WTC11 (cell line): ENCODE measurements at regions not wholly inside any gene's neighbourhood (a gene's known extent, or its start where the extent isn't known, plus 50 kb on each side); places are given as distances from the start of the nearest gene placed in this dataset.

Source experiments
- ATAC-seq: fragments of 200-7000 bp; cut with Tn5 transposase; 2 replicates; pipeline ENCODE4 v1.10.0; 2021; ENCODE audit warnings: mild to moderate bottlenecking, moderate library complexity
- CTCF ChIA-PET: fragments of 300-600 bp; sonication (Branson Sonifier 250); formaldehyde crosslinking; loops from one replicate; lab custom pipeline; 2021; ENCODE audit warnings: antibody characterized with exemption; lab: Charles Lee
- POLR2A ChIA-PET: fragments of 350-600 bp; sonication (Branson Sonifier 250); formaldehyde crosslinking; loops from one replicate; lab custom pipeline; 2021; ENCODE audit warnings: antibody characterized with exemption; lab: Charles Lee
- DNase-seq: peaks from one replicate; pipeline ENCODE4 v3.0.0; 2021; ENCODE audit warnings: low spot score
- H3K27ac Mint-ChIP-seq: 2 replicates; pipeline ENCODE4 v1.8.0; 2021; ENCODE audit warnings: mixed read lengths
- H3K27me3 Mint-ChIP-seq: 2 replicates; pipeline ENCODE4 v1.8.0; 2021; ENCODE audit warnings: low read depth, mild to moderate bottlenecking, moderate library complexity, mixed read lengths
- H3K36me3 Mint-ChIP-seq: 2 replicates; pipeline ENCODE4 v1.8.0; 2021; ENCODE audit warnings: mixed read lengths
- H3K4me1 Mint-ChIP-seq: 2 replicates; pipeline ENCODE4 v1.8.0; 2022; ENCODE audit warnings: mixed read lengths
- H3K4me3 Mint-ChIP-seq: 2 replicates; pipeline ENCODE4 v1.8.0; 2021; ENCODE audit warnings: mild to moderate bottlenecking, moderate library complexity, mixed read lengths
- H3K9me3 Mint-ChIP-seq: 2 replicates; pipeline ENCODE4 v1.8.0; 2021; ENCODE audit warnings: mixed read lengths
- CBFB ChIP-seq: sonication (generic); formaldehyde crosslinking; IDR thresholded peaks from 2 replicates; pipeline ENCODE4 v1.8.1; 2022; ENCODE audit warnings: mild to moderate bottlenecking, low read depth, missing genetic modification reagents
- ELF4 ChIP-seq: sonication (generic); formaldehyde crosslinking; IDR thresholded peaks from 2 replicates; pipeline ENCODE4 v1.8.1; 2022; ENCODE audit warnings: low read depth, mild to moderate bottlenecking, moderate library complexity, missing genetic modification reagents
- ESRRA ChIP-seq: sonication (generic); formaldehyde crosslinking; IDR thresholded peaks from 2 replicates; pipeline ENCODE4 v1.8.1; 2022; ENCODE audit warnings: mild to moderate bottlenecking, missing genetic modification reagents, borderline replicate concordance
- FOXP1 ChIP-seq: sonication (generic); formaldehyde crosslinking; IDR thresholded peaks from 2 replicates; pipeline ENCODE4 v1.8.0; 2022; ENCODE audit warnings: missing genetic modification reagents, mild to moderate bottlenecking, moderate library complexity, borderline replicate concordance
- GABPB1 ChIP-seq: sonication (generic); formaldehyde crosslinking; IDR thresholded peaks from 2 replicates; pipeline ENCODE4 v1.8.1; 2023; ENCODE audit warnings: mild to moderate bottlenecking, missing genetic modification reagents
- GRHL2 ChIP-seq: fragments of 250-450 bp; sonication (Bioruptor Pico); IDR thresholded peaks from 2 replicates; pipeline ENCODE4 v1.8.0; 2022; ENCODE audit warnings: mild to moderate bottlenecking, moderate library complexity; ENCODE audit not compliant: insufficient replicate concordance, severe bottlenecking
- JAZF1 ChIP-seq: fragments of 250-450 bp; sonication (Bioruptor Pico); IDR thresholded peaks from 2 replicates; pipeline ENCODE4 v1.9.0; 2021; ENCODE audit warnings: moderate library complexity, mild to moderate bottlenecking, inconsistent platforms
- NFYB ChIP-seq: sonication (generic); formaldehyde crosslinking; conservative IDR thresholded peaks from 2 replicates; pipeline ENCODE4 v1.8.0; 2022; ENCODE audit warnings: low read depth, missing genetic modification reagents
- NR2C2 ChIP-seq: sonication (generic); formaldehyde crosslinking; IDR thresholded peaks from 2 replicates; pipeline ENCODE4 v1.8.0; 2022; ENCODE audit warnings: mild to moderate bottlenecking, missing genetic modification reagents
- ZNF121 ChIP-seq: sonication (generic); formaldehyde crosslinking; IDR thresholded peaks from 2 replicates; pipeline ENCODE4 v1.8.0; 2023; ENCODE audit warnings: missing genetic modification reagents
- ZNF138 ChIP-seq: sonication (generic); formaldehyde crosslinking; conservative IDR thresholded peaks from 2 replicates; pipeline ENCODE4 v1.8.1; 2022; ENCODE audit warnings: mild to moderate bottlenecking, moderate library complexity, missing genetic modification reagents
- ZNF232 ChIP-seq: sonication (generic); formaldehyde crosslinking; IDR thresholded peaks from 2 replicates; pipeline ENCODE4 v1.8.0; 2022; ENCODE audit warnings: mild to moderate bottlenecking, missing genetic modification reagents
- ZNF263 ChIP-seq: sonication (generic); formaldehyde crosslinking; IDR thresholded peaks from 2 replicates; pipeline ENCODE4 v1.8.1; 2022; ENCODE audit warnings: low read depth, mild to moderate bottlenecking, moderate library complexity, missing genetic modification reagents
- ZNF396 ChIP-seq: fragments of 250-450 bp; sonication (Bioruptor Pico); IDR thresholded peaks from 2 replicates; pipeline ENCODE4 v1.8.0; 2021; ENCODE audit warnings: mild to moderate bottlenecking, moderate library complexity, borderline replicate concordance
- ZNF416 ChIP-seq: fragments of 250-450 bp; sonication (Bioruptor Pico); IDR thresholded peaks from 2 replicates; pipeline ENCODE4 v1.9.0; 2021; ENCODE audit warnings: mild to moderate bottlenecking, inconsistent platforms
- ZNF532 ChIP-seq: fragments of 250-450 bp; sonication (Bioruptor Pico); IDR thresholded peaks from 2 replicates; pipeline ENCODE4 v1.9.0; 2021; ENCODE audit warnings: mild to moderate bottlenecking, borderline replicate concordance
- TF ChIP-seq, protein P1 (sequence below): fragments of 250-450 bp; sonication (Bioruptor Pico); IDR thresholded peaks from 2 replicates; pipeline ENCODE4 v1.9.0; 2021; ENCODE audit warnings: mild to moderate bottlenecking

- TF ChIP-seq ZNF532 (CRISPR knock-in tag) (no peak), ELF4 (CRISPR knock-in tag) (no peak), ZNF138 (CRISPR knock-in tag) (no peak), GRHL2 (CRISPR knock-in tag) (no peak)
- TF ChIP-seq, protein P1, sequence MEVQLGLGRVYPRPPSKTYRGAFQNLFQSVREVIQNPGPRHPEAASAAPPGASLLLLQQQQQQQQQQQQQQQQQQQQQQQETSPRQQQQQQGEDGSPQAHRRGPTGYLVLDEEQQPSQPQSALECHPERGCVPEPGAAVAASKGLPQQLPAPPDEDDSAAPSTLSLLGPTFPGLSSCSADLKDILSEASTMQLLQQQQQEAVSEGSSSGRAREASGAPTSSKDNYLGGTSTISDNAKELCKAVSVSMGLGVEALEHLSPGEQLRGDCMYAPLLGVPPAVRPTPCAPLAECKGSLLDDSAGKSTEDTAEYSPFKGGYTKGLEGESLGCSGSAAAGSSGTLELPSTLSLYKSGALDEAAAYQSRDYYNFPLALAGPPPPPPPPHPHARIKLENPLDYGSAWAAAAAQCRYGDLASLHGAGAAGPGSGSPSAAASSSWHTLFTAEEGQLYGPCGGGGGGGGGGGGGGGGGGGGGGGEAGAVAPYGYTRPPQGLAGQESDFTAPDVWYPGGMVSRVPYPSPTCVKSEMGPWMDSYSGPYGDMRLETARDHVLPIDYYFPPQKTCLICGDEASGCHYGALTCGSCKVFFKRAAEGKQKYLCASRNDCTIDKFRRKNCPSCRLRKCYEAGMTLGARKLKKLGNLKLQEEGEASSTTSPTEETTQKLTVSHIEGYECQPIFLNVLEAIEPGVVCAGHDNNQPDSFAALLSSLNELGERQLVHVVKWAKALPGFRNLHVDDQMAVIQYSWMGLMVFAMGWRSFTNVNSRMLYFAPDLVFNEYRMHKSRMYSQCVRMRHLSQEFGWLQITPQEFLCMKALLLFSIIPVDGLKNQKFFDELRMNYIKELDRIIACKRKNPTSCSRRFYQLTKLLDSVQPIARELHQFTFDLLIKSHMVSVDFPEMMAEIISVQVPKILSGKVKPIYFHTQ, result no peak
These were observed 136.0 kb downstream of the FAM53A start (continued) for GRCh38 chr4:1547856-1548826.

DNA sequence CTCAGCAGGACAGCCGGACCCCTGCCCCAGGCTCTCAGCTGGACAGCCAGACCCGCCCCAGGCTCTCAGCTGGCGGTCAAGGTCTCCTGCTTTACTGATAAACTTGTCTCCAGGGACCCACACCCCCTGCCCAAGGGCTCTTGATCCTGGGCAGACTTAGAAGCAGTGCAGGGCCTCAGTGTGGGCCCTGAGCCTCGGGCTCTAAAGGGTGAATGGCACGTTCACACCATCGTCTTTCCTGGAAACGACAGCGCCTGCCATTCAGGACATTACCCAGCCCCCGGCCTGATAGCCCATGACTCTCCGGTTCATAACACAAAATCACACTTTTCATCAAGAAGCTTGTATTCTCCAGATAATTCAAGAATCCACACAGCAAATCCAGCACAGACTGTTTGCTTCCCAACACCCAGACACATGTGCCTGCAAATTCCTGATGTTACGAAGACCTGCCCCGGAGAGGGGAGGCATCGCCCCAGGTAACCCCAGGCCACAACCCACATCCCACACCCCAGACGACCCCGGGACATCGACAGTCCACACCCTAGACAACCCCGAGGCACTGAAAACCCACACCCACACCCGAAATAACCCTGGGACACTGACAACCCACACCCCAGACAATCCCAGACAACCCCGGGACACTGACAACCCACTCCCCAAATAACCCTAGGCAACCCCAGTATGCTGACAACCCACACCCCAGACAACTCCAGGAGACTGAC is 136.8 kb downstream of the FAM53A start:
- DNase-seq (no peak), ATAC-seq (no peak)
- H3K27ac Mint-ChIP-seq, result no peak overlapping the region
- no peaks in the 10 kb centered on the region for H3K9me3 Mint-ChIP-seq
- peaks cover 5% of the 10 kb centered on the region for H3K4me1 Mint-ChIP-seq
- POLR2A ChIA-PET, result no interaction called here
- no peak overlapping the region for H3K4me3 Mint-ChIP-seq
- CTCF ChIA-PET, result interaction anchor here (1.0 to 1.4 kb wide), 5 partner anchors 13 to 191 kb away, joined by 3 to 6 read pairs (median 6); no protein-coding TSS in a partner anchor
- H3K27me3 Mint-ChIP-seq, result peaks cover 3% of the 10 kb centered on the region; the same call in 1 of the 2 replicates
- TF ChIP-seq ZNF232, result no peak
- TF ChIP-seq ZNF263 (CRISPR knock-in tag), result no peak
- TF ChIP-seq CBFB, result no peak
- no peak for TF ChIP-seq NFYB (CRISPR knock-in tag)
- TF ChIP-seq ZNF121, result no peak
- no peak for TF ChIP-seq JAZF1 (CRISPR knock-in tag)
- TF ChIP-seq FOXP1 (CRISPR knock-in tag), result no peak
- TF ChIP-seq ESRRA, result no peak
- TF ChIP-seq GABPB1 (CRISPR knock-in tag), result no peak
- no peak for TF ChIP-seq ZNF138 (CRISPR knock-in tag)
- TF ChIP-seq GRHL2 (CRISPR knock-in tag), result no peak
- TF ChIP-seq NR2C2 (CRISPR knock-in tag), result no peak
- TF ChIP-seq, protein P1, result no peak
- no peak for TF ChIP-seq ZNF416 (CRISPR knock-in tag)
- no peak for TF ChIP-seq ZNF396 (CRISPR knock-in tag)
- no peaks in the 10 kb centered on the region for H3K36me3 Mint-ChIP-seq
